HG02870 (cell line): ENCODE measurements at regions not wholly inside any gene's neighbourhood (a gene's known extent, or its start where the extent isn't known, plus 50 kb on each side); places are given as distances from the start of the nearest gene placed in this dataset.

Experiments
- ATAC-seq: cut with Tn5 transposase; IDR thresholded peaks from one replicate; pipeline ENCODE4 v1.9.1; 2021; ENCODE audit warnings: mild to moderate bottlenecking, moderate library complexity; ENCODE audit not compliant: unreplicated experiment

GRCh38 chr16:50997679-50998078 lies 153.4 kb downstream of the SALL1 start:
- no peak for ATAC-seq

- no peak for ATAC-seq
Measured at GRCh38 chr16:50996830-50997186, 154.3 kb downstream of the SALL1 start.

GRCh38 chr16:50996166-50996829 lies 154.8 kb downstream of the SALL1 start:
- no peak for ATAC-seq

- no peak for ATAC-seq
Measured at GRCh38 chr16:50994995-50995394, 156.1 kb downstream of the SALL1 start.

- no peak for ATAC-seq
Measured at GRCh38 chr16:50992350-50993032, 158.6 kb downstream of the SALL1 start.

GRCh38 chr16:50991436-50991835 lies 159.6 kb downstream of the SALL1 start:
- ATAC-seq: no peak

- ATAC-seq: no peak
Measured at GRCh38 chr16:50991006-50991405, 160.1 kb downstream of the SALL1 start.

GRCh38 chr16:50989047-50989446 lies 162.0 kb downstream of the SALL1 start:
- ATAC-seq: no peak

- ATAC-seq: no peak
Measured at GRCh38 chr16:50988441-50988840, 162.6 kb downstream of the SALL1 start.

- ATAC-seq: no peak
Measured at GRCh38 chr16:50986453-50986852, 164.6 kb downstream of the SALL1 start.

- ATAC-seq: no peak
Measured at GRCh38 chr16:50985733-50986132, 165.3 kb downstream of the SALL1 start.

- no peak for ATAC-seq
Measured at GRCh38 chr16:50984688-50985087, 166.4 kb downstream of the SALL1 start.

GRCh38 chr16:50982808-50983207 lies 168.3 kb downstream of the SALL1 start:
- no peak for ATAC-seq

- no peak for ATAC-seq
Measured at GRCh38 chr16:50981951-50982350, 169.1 kb downstream of the SALL1 start.

- ATAC-seq: no peak
Measured at GRCh38 chr16:50980666-50981065, 170.4 kb downstream of the SALL1 start.

GRCh38 chr16:50979806-50980620 lies 171.1 kb downstream of the SALL1 start:
- no peak for ATAC-seq

GRCh38 chr16:50977138-50977537 lies 173.9 kb downstream of the SALL1 start:
- ATAC-seq: no peak

- no peak for ATAC-seq
Measured at GRCh38 chr16:50974438-50975036, 176.5 kb downstream of the SALL1 start.

GRCh38 chr16:50972876-50973275 lies 178.2 kb downstream of the SALL1 start:
- ATAC-seq: no peak

GRCh38 chr16:50970281-50970680 lies 180.8 kb downstream of the SALL1 start:
- ATAC-seq: no peak

GRCh38 chr16:50967827-50968612 lies 183.1 kb downstream of the SALL1 start:
- ATAC-seq: peak; percentile 94
